ENCODE measurements at regions not wholly inside any gene's neighbourhood (a gene's known extent, or its start where the extent isn't known, plus 50 kb on each side); places are given as distances from the start of the nearest gene placed in this dataset.

DNA sequence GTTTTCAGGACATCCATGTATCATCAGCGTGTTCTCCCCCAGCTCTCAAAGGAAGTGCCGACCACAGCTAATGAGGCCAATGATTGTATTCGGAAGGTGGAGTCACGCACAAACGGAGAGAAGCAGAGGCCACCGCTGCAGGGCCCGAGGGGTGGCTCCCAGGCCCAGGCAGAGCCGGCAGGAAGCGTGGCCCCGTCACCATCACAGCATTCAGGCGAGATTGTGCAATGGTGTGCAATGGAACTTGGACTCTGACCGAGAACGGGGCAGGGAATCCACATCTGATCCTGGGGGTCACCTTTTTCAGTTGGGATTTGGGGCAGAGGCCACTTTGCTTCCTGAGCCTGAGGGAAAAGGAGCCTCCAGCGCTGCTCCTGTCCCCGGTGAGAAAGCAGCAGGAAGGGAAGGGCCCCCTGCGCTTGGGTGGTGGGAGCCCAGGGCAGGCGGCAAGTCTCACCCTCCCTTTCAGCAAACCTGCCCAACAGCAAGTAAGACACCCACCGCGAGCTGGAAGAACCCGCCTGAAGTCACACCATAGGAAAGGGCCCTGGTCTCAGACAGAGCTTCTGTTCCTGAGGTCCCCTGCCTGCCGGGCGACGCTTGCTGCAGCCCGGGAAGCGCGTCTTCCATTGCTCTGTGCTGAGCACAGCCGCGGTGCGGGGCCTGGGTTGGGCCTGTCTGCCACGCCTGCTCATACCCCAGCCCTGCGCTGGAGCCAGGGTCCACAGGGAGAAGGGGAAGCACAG lies 1430.7 kb downstream of the BRD1 start:
- DNase-seq (ENCODE audit: low spot score) = no peak
- Histone ChIP-seq H2BK120ac (ENCODE audit: low read depth, low read length) (no peak overlapping the region), H3K27me3 (ENCODE audit: control insufficient read depth in 3 of 3, insufficient read depth in 3 of 3, low read depth in 1 of 3, low read length in 3 of 3) (no peaks in the 10 kb centered on the region), H3K36me3 (replicated peaks in 1 of 2; ENCODE audit: control insufficient read depth in 2 of 2, insufficient read depth in 2 of 2, low read length in 2 of 2) (no peaks in the 10 kb centered on the region), H2BK5ac (ENCODE audit: low read length) (no peak overlapping the region), H3K4me3 (ENCODE audit: low read length in 2 of 2) (no peak overlapping the region), H2BK15ac (ENCODE audit: low read length) (no peak overlapping the region), H3K79me1 (ENCODE audit: low read depth, low read length) (no peaks in the 10 kb centered on the region), H3K27ac (replicated peaks; ENCODE audit: low read length) (no peak overlapping the region), H3K4me2 (ENCODE audit: insufficient read depth, low read length, poor library complexity, severe bottlenecking) (no peak overlapping the region), H4K91ac (ENCODE audit: low read depth, low read length, poor library complexity) (no peak overlapping the region), H3K18ac (ENCODE audit: low read length) (peak overlapping the region; percentile 66), H3K14ac (ENCODE audit: low read length) (no peak overlapping the region), H3K23ac (ENCODE audit: low read depth, low read length, poor library complexity) (no peak overlapping the region), H3K4me1 (ENCODE audit: control insufficient read depth in 2 of 2, insufficient read depth in 1 of 2, low read depth in 1 of 2, low read length in 2 of 2) (no peaks in the 10 kb centered on the region), H3K9me3 (replicated peaks in 1 of 2; ENCODE audit: control insufficient read depth in 2 of 2, insufficient read depth in 1 of 2, low read depth in 1 of 2, low read length in 2 of 2) (no peaks in the 10 kb centered on the region), H2AK5ac (ENCODE audit: low read depth, low read length) (peak overlapping the region; percentile 27), H2AFZ (ENCODE audit: low read length) (no peak overlapping the region), H4K8ac (ENCODE audit: low read depth, low read length) (peak overlapping the region; percentile 27), H2BK12ac (ENCODE audit: low read length) (peak overlapping the region; percentile 63), H3K9ac (ENCODE audit: low read depth, low read length, poor library complexity) (no peak overlapping the region), H3K4ac (ENCODE audit: low read length) (no peak overlapping the region)
- WGBS, 2 donors (ENCODE audit: extremely low coverage in 2 of 2, insufficient read length in 2 of 2, insufficient replicate concordance in 1 of 2) = no CpG with 5 or more reads among the region's 31 CpGs

DNA sequence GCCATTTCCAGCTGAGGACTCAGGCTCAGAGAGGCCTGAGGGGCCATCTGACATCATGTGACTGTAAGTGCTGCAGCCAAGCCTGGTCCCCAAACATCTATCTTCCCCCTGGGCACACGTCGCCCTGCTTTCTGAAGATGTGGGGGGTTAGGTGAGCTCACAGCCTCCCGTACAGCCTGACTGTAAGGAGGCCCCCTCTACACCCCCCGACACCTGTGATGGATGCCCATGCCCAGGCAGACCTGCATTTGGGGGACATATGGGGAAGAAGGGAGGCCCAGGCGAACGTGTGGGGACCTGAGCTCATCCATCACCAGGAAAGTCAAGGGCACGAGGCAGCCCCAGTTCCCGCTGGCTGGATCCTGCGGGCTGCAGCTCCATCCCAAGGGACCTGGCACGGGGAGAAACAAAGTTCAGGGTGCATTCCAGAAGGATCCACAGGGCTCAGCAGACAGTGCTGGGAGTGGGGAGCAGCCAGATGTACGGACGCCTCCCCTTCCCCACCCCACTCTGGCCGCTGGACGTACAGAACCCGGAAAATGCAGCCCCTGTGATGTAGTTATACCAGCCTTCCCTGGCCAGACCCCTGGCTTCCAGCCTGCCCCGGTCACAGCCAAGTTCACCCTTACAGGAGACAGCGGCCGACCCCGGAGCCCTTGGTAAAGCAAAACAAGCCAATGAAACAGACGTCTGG lies 1431.4 kb downstream of the BRD1 start:
- Histone ChIP-seq H2BK15ac (ENCODE audit: low read length) (no peak overlapping the region), H4K8ac (ENCODE audit: low read depth, low read length) (no peak overlapping the region), H3K4ac (ENCODE audit: low read length) (no peak overlapping the region), H3K9me3 (replicated peaks in 1 of 2; ENCODE audit: control insufficient read depth in 2 of 2, insufficient read depth in 1 of 2, low read depth in 1 of 2, low read length in 2 of 2) (no peaks in the 10 kb centered on the region), H2BK120ac (ENCODE audit: low read depth, low read length) (no peak overlapping the region), H3K14ac (ENCODE audit: low read length) (no peak overlapping the region), H3K79me1 (ENCODE audit: low read depth, low read length) (no peaks in the 10 kb centered on the region), H3K18ac (ENCODE audit: low read length) (peak overlapping the region; percentile 73), H2BK12ac (ENCODE audit: low read length) (no peak overlapping the region), H4K91ac (ENCODE audit: low read depth, low read length, poor library complexity) (no peak overlapping the region), H3K27me3 (ENCODE audit: control insufficient read depth in 3 of 3, insufficient read depth in 3 of 3, low read depth in 1 of 3, low read length in 3 of 3) (no peaks in the 10 kb centered on the region), H3K4me1 (ENCODE audit: control insufficient read depth in 2 of 2, insufficient read depth in 1 of 2, low read depth in 1 of 2, low read length in 2 of 2) (peaks cover 0 to 2% of the 10 kb centered on the region in 2 donors), H3K9ac (ENCODE audit: low read depth, low read length, poor library complexity) (no peak overlapping the region), H3K23ac (ENCODE audit: low read depth, low read length, poor library complexity) (no peak overlapping the region), H3K4me2 (ENCODE audit: insufficient read depth, low read length, poor library complexity, severe bottlenecking) (no peak overlapping the region), H3K36me3 (replicated peaks in 1 of 2; ENCODE audit: control insufficient read depth in 2 of 2, insufficient read depth in 2 of 2, low read length in 2 of 2) (no peaks in the 10 kb centered on the region), H2AFZ (ENCODE audit: low read length) (no peak overlapping the region), H2AK5ac (ENCODE audit: low read depth, low read length) (no peak overlapping the region), H2BK5ac (ENCODE audit: low read length) (no peak overlapping the region), H3K4me3 (ENCODE audit: low read length in 2 of 2) (no peak overlapping the region), H3K27ac (replicated peaks; ENCODE audit: low read length) (no peak overlapping the region)
- no CpG with 5 or more reads among the region's 20 CpGs for WGBS, 2 donors (ENCODE audit: extremely low coverage in 2 of 2, insufficient read length in 2 of 2, insufficient replicate concordance in 1 of 2)
- DNase-seq (ENCODE audit: low spot score) = no peak

DNA sequence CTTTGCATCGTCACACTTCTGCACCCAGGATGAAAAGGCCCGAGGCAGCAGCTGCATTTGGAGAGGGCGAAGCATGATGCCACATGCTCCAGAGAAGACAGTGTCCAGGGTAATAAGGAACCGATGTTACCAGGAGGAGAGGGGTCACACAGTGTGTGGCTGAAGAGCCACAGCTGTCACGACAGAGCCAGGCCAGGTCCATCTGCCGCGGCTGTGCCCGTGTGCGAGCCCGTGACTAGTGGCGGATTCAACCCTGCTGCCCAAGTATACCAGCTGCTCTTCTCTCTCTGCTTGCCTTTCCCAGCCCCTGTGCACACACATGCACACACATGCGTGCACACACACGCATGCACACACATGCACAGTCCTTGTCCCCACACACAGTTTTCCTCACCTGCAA lies 1432.5 kb downstream of the BRD1 start:
- H2BK120ac ChIP-seq (ENCODE audit: low read depth, low read length) = no peak overlapping the region
- no CpG with 5 or more reads among the region's 13 CpGs for WGBS, 2 donors (ENCODE audit: extremely low coverage in 2 of 2, insufficient read length in 2 of 2, insufficient replicate concordance in 1 of 2)
- H3K4me3 ChIP-seq (ENCODE audit: low read length in 2 of 2) = no peak overlapping the region
- H3K9me3 ChIP-seq (replicated peaks in 1 of 2; ENCODE audit: control insufficient read depth in 2 of 2, insufficient read depth in 1 of 2, low read depth in 1 of 2, low read length in 2 of 2) = no peaks in the 10 kb centered on the region
- peaks cover 0 to 2% of the 10 kb centered on the region in 2 donors for H3K4me1 ChIP-seq (ENCODE audit: control insufficient read depth in 2 of 2, insufficient read depth in 1 of 2, low read depth in 1 of 2, low read length in 2 of 2)
- H2BK15ac ChIP-seq (ENCODE audit: low read length) = no peak overlapping the region
- no peak overlapping the region for H2AFZ ChIP-seq (ENCODE audit: low read length)
- H2BK12ac ChIP-seq (ENCODE audit: low read length) = no peak overlapping the region
- H4K91ac ChIP-seq (ENCODE audit: low read depth, low read length, poor library complexity) = no peak overlapping the region
- H3K23ac ChIP-seq (ENCODE audit: low read depth, low read length, poor library complexity) = peak overlapping the region; percentile 67
- H3K4me2 ChIP-seq (ENCODE audit: insufficient read depth, low read length, poor library complexity, severe bottlenecking) = no peak overlapping the region
- no peaks in the 10 kb centered on the region for H3K27me3 ChIP-seq (ENCODE audit: control insufficient read depth in 3 of 3, insufficient read depth in 3 of 3, low read depth in 1 of 3, low read length in 3 of 3)
- H2BK5ac ChIP-seq (ENCODE audit: low read length) = no peak overlapping the region
- H3K27ac ChIP-seq (replicated peaks; ENCODE audit: low read length) = no peak overlapping the region
- DNase-seq (ENCODE audit: low spot score) = no peak
- no peak overlapping the region for H3K14ac ChIP-seq (ENCODE audit: low read length)
- no peaks in the 10 kb centered on the region for H3K36me3 ChIP-seq (replicated peaks in 1 of 2; ENCODE audit: control insufficient read depth in 2 of 2, insufficient read depth in 2 of 2, low read length in 2 of 2)
- H4K8ac ChIP-seq (ENCODE audit: low read depth, low read length) = no peak overlapping the region
- H3K79me1 ChIP-seq (ENCODE audit: low read depth, low read length) = no peaks in the 10 kb centered on the region
- no peak overlapping the region for H3K4ac ChIP-seq (ENCODE audit: low read length)
- peak overlapping the region; percentile 2 for H3K9ac ChIP-seq (ENCODE audit: low read depth, low read length, poor library complexity)
- H3K18ac ChIP-seq (ENCODE audit: low read length) = peak overlapping the region; percentile 35
- no peak overlapping the region for H2AK5ac ChIP-seq (ENCODE audit: low read depth, low read length)

DNA sequence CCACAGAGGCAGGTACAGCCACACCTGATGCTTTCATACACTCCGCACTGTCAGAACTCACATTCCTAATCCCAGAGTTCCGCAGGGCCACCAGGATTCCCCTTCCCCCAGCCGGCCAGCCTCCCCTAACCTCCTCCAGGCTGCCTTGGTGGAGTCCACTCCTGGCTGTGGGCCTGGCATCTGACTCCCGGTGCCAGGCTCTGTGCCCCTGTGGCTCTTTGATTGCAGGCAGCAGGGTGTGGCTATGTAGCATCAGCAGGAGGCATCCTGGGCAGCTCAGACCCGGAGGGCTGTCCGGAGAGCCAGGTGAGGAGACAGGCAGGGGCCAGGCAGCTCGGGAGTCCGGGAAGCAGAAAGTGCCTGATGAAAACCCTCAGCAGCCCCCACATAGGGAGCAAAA lies 1432.9 kb downstream of the BRD1 start:
- Histone ChIP-seq H3K27ac (replicated peaks; ENCODE audit: low read length) (no peak overlapping the region), H2AK5ac (ENCODE audit: low read depth, low read length) (no peak overlapping the region), H2BK12ac (ENCODE audit: low read length) (no peak overlapping the region), H3K4me3 (ENCODE audit: low read length in 2 of 2) (no peak overlapping the region), H3K9ac (ENCODE audit: low read depth, low read length, poor library complexity) (no peak overlapping the region), H3K27me3 (ENCODE audit: control insufficient read depth in 3 of 3, insufficient read depth in 3 of 3, low read depth in 1 of 3, low read length in 3 of 3) (no peaks in the 10 kb centered on the region), H3K4me2 (ENCODE audit: insufficient read depth, low read length, poor library complexity, severe bottlenecking) (no peak overlapping the region), H3K36me3 (replicated peaks in 1 of 2; ENCODE audit: control insufficient read depth in 2 of 2, insufficient read depth in 2 of 2, low read length in 2 of 2) (no peaks in the 10 kb centered on the region), H2BK120ac (ENCODE audit: low read depth, low read length) (no peak overlapping the region), H3K4me1 (ENCODE audit: control insufficient read depth in 2 of 2, insufficient read depth in 1 of 2, low read depth in 1 of 2, low read length in 2 of 2) (peaks cover 0 to 2% of the 10 kb centered on the region in 2 donors), H3K79me1 (ENCODE audit: low read depth, low read length) (no peaks in the 10 kb centered on the region), H3K14ac (ENCODE audit: low read length) (no peak overlapping the region), H2AFZ (ENCODE audit: low read length) (no peak overlapping the region), H4K8ac (ENCODE audit: low read depth, low read length) (no peak overlapping the region), H4K91ac (ENCODE audit: low read depth, low read length, poor library complexity) (no peak overlapping the region), H3K9me3 (replicated peaks in 1 of 2; ENCODE audit: control insufficient read depth in 2 of 2, insufficient read depth in 1 of 2, low read depth in 1 of 2, low read length in 2 of 2) (no peaks in the 10 kb centered on the region), H2BK5ac (ENCODE audit: low read length) (no peak overlapping the region), H3K18ac (ENCODE audit: low read length) (peak overlapping the region; percentile 13), H3K23ac (ENCODE audit: low read depth, low read length, poor library complexity) (peak overlapping the region; percentile 46), H2BK15ac (ENCODE audit: low read length) (no peak overlapping the region), H3K4ac (ENCODE audit: low read length) (no peak overlapping the region)
- WGBS, 2 donors (ENCODE audit: extremely low coverage in 2 of 2, insufficient read length in 2 of 2, insufficient replicate concordance in 1 of 2) = no CpG with 5 or more reads among the region's 8 CpGs
- DNase-seq (ENCODE audit: low spot score) = no peak
